IMR-90 (cell line): ENCODE measurements at regions not wholly inside any gene's neighbourhood (a gene's known extent, or its start where the extent isn't known, plus 50 kb on each side); places are given as distances from the start of the nearest gene placed in this dataset.

Experiments used
- ATAC-seq: fragments of 200-7000 bp; cut with Tn5 transposase; 2 replicates; pipeline ENCODE4 v1.9.1; 2020; ENCODE audit warnings: low read depth, mild to moderate bottlenecking, moderate library complexity
- BruUV-seq: library from RNA; stranded (reverse); fragments of 400-500 nt; replicated peaks from 2 replicates; lab custom pipeline; 2021; lab: Mats Ljungman, UMichigan
- CTCF ChIA-PET: fragments of 300-600 bp; formaldehyde crosslinking; extraction: SDS; loops from one replicate; lab custom pipeline; 2021; ENCODE audit warnings: antibody characterized with exemption; lab: Yijun Ruan, JAX
- POLR2A ChIA-PET: fragments of 300-600 bp; sonication (Branson Sonifier 250); formaldehyde crosslinking; loops from one replicate; lab custom pipeline; 2022; ENCODE audit warnings: antibody characterized with exemption; ENCODE audit not compliant: unreplicated experiment; lab: Charles Lee
- DNase-seq: peaks from one replicate; pipeline ENCODE4 v3.0.0; 2013
- H2AFZ ChIP-seq: replicated peaks from 2 replicates; pipeline ENCODE3; 2013; ENCODE audit warnings: low read length, mild to moderate bottlenecking; ENCODE audit not compliant: poor library complexity
- H2AK5ac ChIP-seq: 2 replicates; pipeline ENCODE4 v1.6.1; 2013; ENCODE audit warnings: low read depth, low read length, inconsistent platforms
- H2AK9ac ChIP-seq: replicated peaks from 2 replicates; pipeline ENCODE3; 2013; ENCODE audit warnings: mild to moderate bottlenecking, low read depth, low read length, moderate library complexity; ENCODE audit not compliant: poor library complexity
- H2BK120ac ChIP-seq: 2 replicates; pipeline ENCODE4 v1.6.1; 2013; ENCODE audit warnings: low read depth, low read length, inconsistent platforms
- H2BK15ac ChIP-seq: 3 replicates; pipeline ENCODE4 v1.6.1; 2013; ENCODE audit warnings: low read depth, low read length, inconsistent platforms
- H2BK20ac ChIP-seq: 2 replicates; pipeline ENCODE4 v1.6.1; 2013; ENCODE audit warnings: low read depth, mild to moderate bottlenecking, inconsistent platforms, low read length, moderate library complexity
- H2BK5ac ChIP-seq: 2 replicates; pipeline ENCODE4 v1.6.1; 2013; ENCODE audit warnings: mild to moderate bottlenecking, low read depth, low read length, inconsistent platforms; ENCODE audit not compliant: poor library complexity, severe bottlenecking
- H3K14ac ChIP-seq: replicated peaks from 2 replicates; pipeline ENCODE4 v1.6.1; 2013; ENCODE audit warnings: low read depth, low read length, inconsistent platforms
- H3K18ac ChIP-seq: 2 replicates; pipeline ENCODE4 v1.6.1; 2013; ENCODE audit warnings: low read depth, low read length, control low read depth
- H3K23ac ChIP-seq: 2 replicates; pipeline ENCODE4 v1.6.1; 2013; ENCODE audit warnings: low read depth, low read length, inconsistent platforms
- H3K27ac ChIP-seq: 2 replicates; pipeline ENCODE4 v1.5.1; 2013; ENCODE audit warnings: mild to moderate bottlenecking, control low read depth, low read length; ENCODE audit not compliant: insufficient read depth
- H3K27me3 ChIP-seq: 2 replicates; pipeline ENCODE4 v1.6.1; 2013; ENCODE audit warnings: low read length; ENCODE audit not compliant: control insufficient read depth, insufficient read depth
- H3K36me3 ChIP-seq: 2 replicates; pipeline ENCODE4 v1.6.1; 2013; ENCODE audit warnings: low read length, mixed read lengths; ENCODE audit not compliant: control insufficient read depth, insufficient read depth
- H3K4ac ChIP-seq: 2 replicates; pipeline ENCODE4 v1.6.1; 2013; ENCODE audit warnings: low read depth, low read length, inconsistent platforms
- H3K4me1 ChIP-seq: 2 replicates; pipeline ENCODE4 v1.6.1; 2013; ENCODE audit warnings: low read length, mixed read lengths; ENCODE audit not compliant: control insufficient read depth, insufficient read depth
- H3K4me2 ChIP-seq: 2 replicates; pipeline ENCODE4 v1.6.1; 2013; ENCODE audit warnings: low read depth, mild to moderate bottlenecking, control low read depth, low read length, moderate library complexity
- H3K4me3 ChIP-seq: 2 replicates; pipeline ENCODE4 v1.5.1; 2013; ENCODE audit warnings: low read depth, mild to moderate bottlenecking, control low read depth, low read length, moderate library complexity; ENCODE audit not compliant: insufficient read depth
- H3K56ac ChIP-seq: 2 replicates; pipeline ENCODE4 v1.6.1; 2013; ENCODE audit warnings: low read length, inconsistent platforms; ENCODE audit not compliant: insufficient read depth; ENCODE audit errors: extremely low read depth
- H3K79me1 ChIP-seq, 2 experiments: 2 replicates each; pipeline ENCODE4 v1.6.1; 2013; ENCODE audit warnings: low read length in 2 of 2, inconsistent platforms in 1 of 2, low read depth in 1 of 2
- H3K9ac ChIP-seq: 2 replicates; pipeline ENCODE4 v1.6.1; 2013; ENCODE audit warnings: low read depth, low read length, control low read depth
- H3K9me1 ChIP-seq: 2 replicates; pipeline ENCODE4 v1.6.1; 2013; ENCODE audit warnings: low read length, inconsistent platforms; ENCODE audit not compliant: insufficient read depth
- H3K9me3 ChIP-seq: 2 replicates; pipeline ENCODE4 v1.6.1; 2013; ENCODE audit warnings: low read length; ENCODE audit not compliant: control insufficient read depth, insufficient read depth
- H4K20me1 ChIP-seq: 2 replicates; pipeline ENCODE4 v1.6.1; 2013; ENCODE audit warnings: low read length, inconsistent platforms; ENCODE audit not compliant: insufficient read depth
- H4K5ac ChIP-seq: 2 replicates; pipeline ENCODE4 v1.6.1; 2013; ENCODE audit warnings: mild to moderate bottlenecking, low read depth, low read length, control low read depth
- H4K8ac ChIP-seq, 2 experiments: 2 replicates each; pipeline ENCODE4 v1.6.1; 2013; ENCODE audit warnings: low read depth in 2 of 2, low read length in 2 of 2, control low read depth in 1 of 2, inconsistent platforms in 1 of 2
- H4K91ac ChIP-seq: 2 replicates; pipeline ENCODE4 v1.6.1; 2013; ENCODE audit warnings: low read depth, low read length, inconsistent platforms; ENCODE audit not compliant: insufficient read depth
- CEBPB ChIP-seq: IDR thresholded peaks from 2 replicates; pipeline ENCODE4 v1.6.1; 2012; ENCODE audit warnings: low read depth, low read length, improper control_type of control experiment
- CHD1 ChIP-seq: IDR thresholded peaks from 2 replicates; pipeline ENCODE4 v1.6.1; 2012; ENCODE audit warnings: low read depth, low read length, improper control_type of control experiment
- RAD21 ChIP-seq: IDR thresholded peaks from 2 replicates; pipeline ENCODE4 v1.6.1; 2012; ENCODE audit warnings: low read length, improper control_type of control experiment
- RFX5 ChIP-seq: IDR thresholded peaks from 2 replicates; pipeline ENCODE4 v1.8.0; 2012; ENCODE audit warnings: low read depth, mild to moderate bottlenecking, low read length, moderate library complexity
- SMC3 ChIP-seq: fragments of 150-350 bp; IDR thresholded peaks from 2 replicates; pipeline ENCODE4 v1.6.1; 2016; ENCODE audit warnings: low read depth, mild to moderate bottlenecking, antibody characterized with exemption, low read length, moderate library complexity
- WGBS, 2 experiments: methylation state at CpG; one replicate each; pipeline versions ENCODE4 v1.1.5 to v1.1.7; 2013; ENCODE audit warnings: missing lambda C conversion rate in 2 of 2; ENCODE audit not compliant: insufficient read length in 1 of 2; ENCODE audit errors: extremely low coverage in 2 of 2; 5-methylcytosine and 5-hydroxymethylcytosine counted together
- dilution Hi-C: fragments of 300-500 bp; cut with HindIII; formaldehyde crosslinking; loops from one replicate; pipeline ENCODE4 v1.14.3; 2018; ENCODE audit warnings: low sequenced_read_pairs; ENCODE audit not compliant: unreplicated experiment
- in situ Hi-C: fragments of 300-500 bp; cut with MboI; formaldehyde crosslinking; loops from 3 replicates; pipeline ENCODE4 v1.14.3; 2019; ENCODE audit warnings: low sequenced_read_pairs, inconsistent platforms, mixed read lengths
- intact Hi-C: fragments of 100-400 bp; cut with micrococcal nuclease; formaldehyde crosslinking; loops from 2 replicates; pipeline ENCODE4 v1.10.0; 2022

GRCh38 chr2:4873876-4874593 is 818.1 kb upstream of the SOX11 start:
- no peak overlapping the region for H3K4me2 ChIP-seq
- H3K56ac ChIP-seq = no peak overlapping the region
- H2BK5ac ChIP-seq = no peak overlapping the region
- no peak overlapping the region for H3K4me3 ChIP-seq
- H2AK5ac ChIP-seq = no peak overlapping the region
- no peak overlapping the region for H2BK15ac ChIP-seq
- no peak for TF ChIP-seq RAD21
- no peak for TF ChIP-seq RFX5
- TF ChIP-seq CEBPB = no peak
- no peak for TF ChIP-seq SMC3
- TF ChIP-seq CHD1 = no peak
- intact Hi-C loops (no loop called here), in situ Hi-C loops (no loop called here), dilution Hi-C loops (no loop called here)
- H3K27ac ChIP-seq = no peak overlapping the region
- H3K9me1 ChIP-seq = no peaks in the 10 kb centered on the region
- BruUV-seq = no TSS peak
- no peaks in the 10 kb centered on the region for H3K79me1 ChIP-seq
- H3K9ac ChIP-seq = no peak overlapping the region
- no peaks in the 10 kb centered on the region for H3K4me1 ChIP-seq
- peaks cover 9% of the 10 kb centered on the region for H3K9me3 ChIP-seq
- 0% methylated on average over 1 of the region's 3 CpGs; no CpG with 5 or more reads in 1 of the 2 experiments for WGBS, 2 experiments
- no peak overlapping the region for H3K4ac ChIP-seq
- H4K20me1 ChIP-seq = no peaks in the 10 kb centered on the region
- H3K23ac ChIP-seq = no peak overlapping the region
- H2BK20ac ChIP-seq = no peak overlapping the region
- DNase-seq (no peak), ATAC-seq (no peak)
- H3K14ac ChIP-seq = no peak overlapping the region
- CTCF ChIA-PET = no interaction called here
- H4K91ac ChIP-seq = no peak overlapping the region
- H3K27me3 ChIP-seq = no peaks in the 10 kb centered on the region
- POLR2A ChIA-PET = no interaction called here
- H2BK120ac ChIP-seq = no peak overlapping the region
- H4K8ac ChIP-seq = no peak overlapping the region
- H3K18ac ChIP-seq = no peak overlapping the region
- no peak overlapping the region for H2AK9ac ChIP-seq
- H4K5ac ChIP-seq = no peak overlapping the region
- no peak overlapping the region for H2AFZ ChIP-seq
- no peaks in the 10 kb centered on the region for H3K36me3 ChIP-seq
